ENCODE measurements at regions not wholly inside any gene's neighbourhood (a gene's known extent, or its start where the extent isn't known, plus 50 kb on each side); places are given as distances from the start of the nearest gene placed in this dataset.
"Not testable (repeated sequence)": the region's sequence is repeated elsewhere in the genome, so short reads cannot be mapped to it uniquely, and the experiment has no call there.

- ChIA-PET POLR2A (ENCODE audit: unreplicated experiment) (no interaction called here), CTCF (no interaction called here)
- no peak for DNase-seq
- no peak overlapping the region for H3K4me3 ChIP-seq (ENCODE audit: low read length)
- H3K9me3 ChIP-seq (ENCODE audit: low read length) = no peaks in the 10 kb centered on the region
- no peaks in the 10 kb centered on the region for H3K9me2 ChIP-seq (replicated peaks; ENCODE audit: low read length)
- no peak overlapping the region for H3K9ac ChIP-seq (ENCODE audit: low read length)
- BruUV-seq (replicated peaks) = no TSS peak
- no peak for TF ChIP-seq EZH2phosphoT487 (IDR thresholded peaks at IDR 0.05; ENCODE audit: borderline replicate concordance, low read length)
- no peak for TF ChIP-seq EZH2 (IDR thresholded peaks at IDR 0.05; ENCODE audit: low read length, unreplicated experiment)
- TF ChIP-seq, protein P1, sequence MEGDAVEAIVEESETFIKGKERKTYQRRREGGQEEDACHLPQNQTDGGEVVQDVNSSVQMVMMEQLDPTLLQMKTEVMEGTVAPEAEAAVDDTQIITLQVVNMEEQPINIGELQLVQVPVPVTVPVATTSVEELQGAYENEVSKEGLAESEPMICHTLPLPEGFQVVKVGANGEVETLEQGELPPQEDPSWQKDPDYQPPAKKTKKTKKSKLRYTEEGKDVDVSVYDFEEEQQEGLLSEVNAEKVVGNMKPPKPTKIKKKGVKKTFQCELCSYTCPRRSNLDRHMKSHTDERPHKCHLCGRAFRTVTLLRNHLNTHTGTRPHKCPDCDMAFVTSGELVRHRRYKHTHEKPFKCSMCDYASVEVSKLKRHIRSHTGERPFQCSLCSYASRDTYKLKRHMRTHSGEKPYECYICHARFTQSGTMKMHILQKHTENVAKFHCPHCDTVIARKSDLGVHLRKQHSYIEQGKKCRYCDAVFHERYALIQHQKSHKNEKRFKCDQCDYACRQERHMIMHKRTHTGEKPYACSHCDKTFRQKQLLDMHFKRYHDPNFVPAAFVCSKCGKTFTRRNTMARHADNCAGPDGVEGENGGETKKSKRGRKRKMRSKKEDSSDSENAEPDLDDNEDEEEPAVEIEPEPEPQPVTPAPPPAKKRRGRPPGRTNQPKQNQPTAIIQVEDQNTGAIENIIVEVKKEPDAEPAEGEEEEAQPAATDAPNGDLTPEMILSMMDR (conservative IDR thresholded peaks at IDR 0.05; ENCODE audit: low read depth, low read length) = no peak
- no peaks in the 10 kb centered on the region for H4K20me1 ChIP-seq (ENCODE audit: low read length)
- H3K4me1 ChIP-seq (ENCODE audit: insufficient read depth, low read length) = peaks cover 12% of the 10 kb centered on the region
- no peak for ATAC-seq
- H3K4me2 ChIP-seq (ENCODE audit: low read length) = no peak overlapping the region
- no peaks in the 10 kb centered on the region for H3K79me2 ChIP-seq (ENCODE audit: low read length)
- intact Hi-C loops (cut with micrococcal nuclease) = no loop called here
- no peak overlapping the region for H2AFZ ChIP-seq (ENCODE audit: low read length)
- H3K27me3 ChIP-seq (ENCODE audit: low read length) = no peaks in the 10 kb centered on the region
- no peak overlapping the region for H3K27ac ChIP-seq (ENCODE audit: low read length)
- H3K36me3 ChIP-seq (ENCODE audit: low read depth, low read length) = no peaks in the 10 kb centered on the region
- no peaks in the 10 kb centered on the region for H3F3A ChIP-seq (ENCODE audit: low read length, unreplicated experiment)
Observed at GRCh38 chr3:177466074-177466473, 268.8 kb upstream of the TBL1XR1 start.

DNA sequence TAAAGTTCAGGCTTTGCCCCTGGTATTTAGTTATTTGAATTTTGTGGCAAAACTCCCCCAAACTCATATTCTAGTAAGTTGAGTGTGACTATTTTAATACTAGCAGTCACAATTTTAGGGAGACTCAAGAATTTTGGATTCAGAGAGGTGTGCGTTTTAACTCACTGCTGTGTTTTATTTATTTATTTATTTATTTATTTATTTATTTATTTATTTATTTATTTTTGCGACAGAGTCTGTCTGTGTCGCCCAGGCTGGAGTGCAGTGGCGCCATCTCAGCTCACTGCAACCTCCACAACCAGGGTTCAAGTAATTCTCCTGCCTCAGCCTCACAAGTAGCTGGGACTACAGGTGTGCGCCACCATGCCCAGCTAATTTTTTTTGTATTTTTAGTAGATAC, 269.3 kb upstream of the TBL1XR1 start:
- POLR2A ChIA-PET (ENCODE audit: unreplicated experiment); H3K79me2 ChIP-seq (ENCODE audit: low read length); CTCF ChIA-PET; H3K4me2 ChIP-seq (ENCODE audit: low read length); H3K9me2 ChIP-seq (replicated peaks; ENCODE audit: low read length); H3F3A ChIP-seq (ENCODE audit: low read length, unreplicated experiment); H4K20me1 ChIP-seq (ENCODE audit: low read length); H2AFZ ChIP-seq (ENCODE audit: low read length); DNase-seq; H3K27ac ChIP-seq (ENCODE audit: low read length); intact Hi-C loops (cut with micrococcal nuclease); H3K4me3 ChIP-seq (ENCODE audit: low read length); BruUV-seq (replicated peaks); H3K9ac ChIP-seq (ENCODE audit: low read length); H3K36me3 ChIP-seq (ENCODE audit: low read depth, low read length); H3K9me3 ChIP-seq (ENCODE audit: low read length); H3K27me3 ChIP-seq (ENCODE audit: low read length); ATAC-seq: not testable (repeated sequence)
- H3K4me1 ChIP-seq (ENCODE audit: insufficient read depth, low read length) = peaks cover 12% of the 10 kb centered on the region

DNA sequence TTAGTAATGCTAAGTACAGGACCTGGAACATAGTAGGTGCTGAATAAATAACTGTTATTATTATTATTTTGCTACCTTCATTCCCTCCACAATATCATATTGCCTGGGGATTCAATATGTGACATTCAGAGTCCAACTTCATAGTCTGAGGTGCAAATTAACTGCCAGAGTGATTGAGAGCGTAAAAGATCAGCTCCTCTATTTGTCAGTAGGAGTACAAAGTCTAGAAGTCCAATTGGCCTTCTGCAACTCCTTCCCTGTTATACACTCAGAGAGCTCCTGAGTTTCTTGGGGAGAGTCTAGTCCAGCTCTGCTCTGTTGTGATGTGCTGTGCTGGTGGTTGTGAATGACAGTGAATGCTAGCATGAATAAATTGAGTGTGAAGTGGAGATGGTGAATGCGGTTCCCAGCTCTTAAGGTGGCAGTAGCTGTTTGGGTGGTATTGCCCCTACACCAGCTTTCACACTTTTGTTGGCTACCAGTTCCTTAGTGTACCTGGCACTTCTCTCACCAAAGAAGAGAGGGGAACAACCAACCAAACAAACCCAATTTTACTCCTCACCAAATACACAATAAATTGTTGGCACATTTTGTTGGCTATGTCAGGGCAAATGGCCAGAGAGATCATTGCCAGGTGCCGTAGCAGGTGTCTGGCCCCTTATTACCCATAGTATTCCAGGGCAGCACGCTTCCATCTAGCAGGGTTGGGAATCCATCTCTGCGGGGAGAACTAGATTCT, 270.1 kb upstream of the TBL1XR1 start:
- Histone ChIP-seq H3K4me2 (ENCODE audit: low read length) (no peak overlapping the region), H3K27ac (ENCODE audit: low read length) (no peak overlapping the region), H3K9me2 (replicated peaks; ENCODE audit: low read length) (no peaks in the 10 kb centered on the region), H3K79me2 (ENCODE audit: low read length) (no peaks in the 10 kb centered on the region), H4K20me1 (ENCODE audit: low read length) (no peaks in the 10 kb centered on the region), H3K36me3 (ENCODE audit: low read depth, low read length) (no peaks in the 10 kb centered on the region), H3K27me3 (ENCODE audit: low read length) (no peaks in the 10 kb centered on the region), H3K4me1 (ENCODE audit: insufficient read depth, low read length) (peaks cover 12% of the 10 kb centered on the region), H3K9me3 (ENCODE audit: low read length) (no peaks in the 10 kb centered on the region), H3K9ac (ENCODE audit: low read length) (no peak overlapping the region), H3K4me3 (ENCODE audit: low read length) (no peak overlapping the region), H3F3A (ENCODE audit: low read length, unreplicated experiment) (no peaks in the 10 kb centered on the region), H2AFZ (ENCODE audit: low read length) (no peak overlapping the region)
- POLR2A ChIA-PET (ENCODE audit: unreplicated experiment) = no interaction called here
- TF ChIP-seq EZH2 (IDR thresholded peaks at IDR 0.05; ENCODE audit: low read length, unreplicated experiment) (no peak), EZH2phosphoT487 (IDR thresholded peaks at IDR 0.05; ENCODE audit: borderline replicate concordance, low read length) (no peak)
- TF ChIP-seq, protein P1 (conservative IDR thresholded peaks at IDR 0.05; ENCODE audit: low read depth, low read length) = no peak
- no peak for ATAC-seq
- no peak for DNase-seq
- intact Hi-C loops (cut with micrococcal nuclease) = no loop called here
- CTCF ChIA-PET = no interaction called here
- BruUV-seq (replicated peaks) = no TSS peak

All from PC-3 (cell line).